GM18861 (cell line): ENCODE measurements at regions not wholly inside any gene's neighbourhood (a gene's known extent, or its start where the extent isn't known, plus 50 kb on each side); places are given as distances from the start of the nearest gene placed in this dataset.

Experiments
- ATAC-seq: cut with Tn5 transposase; IDR thresholded peaks from one replicate; pipeline ENCODE4 v1.9.1; 2021; ENCODE audit not compliant: unreplicated experiment

DNA sequence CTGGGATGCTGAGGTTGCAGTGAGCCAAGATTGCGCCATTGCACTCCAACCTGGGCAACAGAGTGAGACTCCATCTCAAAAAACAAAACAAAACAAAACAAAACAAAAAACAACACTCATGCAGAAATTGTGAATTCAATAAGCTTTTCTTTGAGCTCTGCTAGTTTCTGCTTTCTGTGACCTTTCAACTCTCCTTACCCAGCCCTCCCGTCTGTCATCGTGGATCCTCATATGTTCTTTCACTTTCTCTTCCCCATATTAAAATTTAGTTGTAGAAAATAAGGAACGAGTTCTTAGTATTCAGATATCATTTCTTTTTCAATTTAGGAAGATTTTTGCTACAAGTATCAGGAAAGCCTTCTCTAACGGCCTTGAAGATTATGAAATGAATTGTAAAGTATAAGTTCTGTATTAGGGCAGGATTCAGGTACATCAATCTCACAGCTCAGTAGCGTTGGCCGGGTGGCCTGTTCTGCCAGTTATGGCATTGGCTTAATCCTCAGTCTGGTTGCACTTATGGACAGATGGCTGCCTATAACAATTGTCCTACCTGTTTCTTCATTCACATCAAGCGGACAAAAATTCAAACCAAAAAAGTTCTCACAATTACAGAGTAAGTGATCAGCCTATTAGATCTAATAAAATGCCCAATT is 1167.0 kb downstream of the SORCS3 start:
- no peak for ATAC-seq

DNA sequence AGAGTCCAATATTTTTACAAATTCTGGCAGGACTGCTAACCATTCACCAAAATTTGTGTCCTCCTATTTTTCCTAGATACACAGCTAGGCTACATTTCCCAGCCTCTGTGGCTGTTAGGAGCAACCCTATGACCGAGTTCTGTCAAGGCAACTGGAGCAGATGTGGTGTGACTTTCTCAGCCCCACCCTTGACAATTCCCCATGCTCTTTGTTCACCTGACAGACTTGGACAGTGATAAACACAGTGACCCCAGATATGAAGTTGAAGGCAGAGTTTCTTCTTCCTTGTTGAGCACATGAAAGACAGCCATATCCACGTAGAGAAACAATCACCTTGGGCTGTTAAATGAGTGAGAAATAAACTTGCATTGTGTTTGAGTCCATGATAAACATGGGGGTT is 1162.1 kb downstream of the SORCS3 start:
- ATAC-seq, result no peak

DNA sequence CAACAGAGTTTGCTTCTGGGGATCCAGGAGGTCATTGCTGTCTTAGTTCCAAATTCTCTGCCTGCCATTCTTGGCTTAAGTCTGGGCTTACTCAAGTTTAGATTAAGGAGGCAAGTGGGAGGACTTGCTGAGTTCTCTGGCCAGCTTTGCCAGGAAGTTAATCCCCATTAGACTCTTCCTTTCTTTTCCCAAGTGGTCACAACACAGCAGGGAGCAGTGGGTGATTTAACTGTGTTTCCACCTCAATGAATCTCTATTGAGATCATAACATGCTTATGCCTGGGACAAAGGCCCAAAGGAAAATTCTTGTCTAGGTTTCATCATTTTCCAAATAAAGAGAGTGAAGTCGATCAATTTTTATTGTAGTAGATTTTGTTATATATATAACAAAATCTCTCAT is 1159.6 kb downstream of the SORCS3 start:
- ATAC-seq, result no peak

- ATAC-seq, result no peak
These were observed 1157.3 kb downstream of the SORCS3 start for GRCh38 chr10:105798328-105798889.

DNA sequence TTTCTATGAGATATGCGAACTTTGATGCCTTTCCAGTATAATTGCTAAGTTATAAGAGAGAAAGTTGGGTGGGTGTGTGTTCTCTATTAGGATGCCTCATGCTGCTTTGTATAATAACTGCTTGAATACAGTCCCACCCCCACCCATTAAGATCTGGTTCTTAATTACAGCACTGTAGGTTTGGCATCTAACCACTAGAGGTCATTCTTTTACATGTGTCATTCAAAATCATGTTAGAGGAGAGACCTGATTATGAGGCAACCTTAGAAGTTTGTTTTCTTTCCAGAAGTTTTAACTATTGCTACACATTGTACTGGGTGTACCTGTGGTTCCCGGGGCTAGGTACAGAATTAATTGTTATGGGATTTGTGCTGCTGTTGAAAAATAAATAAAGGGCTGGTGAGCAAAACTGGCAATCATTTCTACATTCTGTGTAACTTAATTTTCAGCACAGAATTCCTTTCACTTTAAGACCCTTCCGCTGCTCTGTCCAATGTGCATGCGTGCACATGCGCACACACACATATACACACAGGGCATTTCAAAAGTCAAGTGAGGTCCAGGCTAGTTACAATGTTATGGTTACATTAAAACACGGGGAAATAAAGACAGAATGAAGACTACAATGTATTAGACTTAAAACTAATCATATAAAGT is 1156.3 kb downstream of the SORCS3 start:
- ATAC-seq, result peak; percentile 76

GRCh38 chr10:105793071-105793470 is 1152.0 kb downstream of the SORCS3 start:
- ATAC-seq, result no peak

DNA sequence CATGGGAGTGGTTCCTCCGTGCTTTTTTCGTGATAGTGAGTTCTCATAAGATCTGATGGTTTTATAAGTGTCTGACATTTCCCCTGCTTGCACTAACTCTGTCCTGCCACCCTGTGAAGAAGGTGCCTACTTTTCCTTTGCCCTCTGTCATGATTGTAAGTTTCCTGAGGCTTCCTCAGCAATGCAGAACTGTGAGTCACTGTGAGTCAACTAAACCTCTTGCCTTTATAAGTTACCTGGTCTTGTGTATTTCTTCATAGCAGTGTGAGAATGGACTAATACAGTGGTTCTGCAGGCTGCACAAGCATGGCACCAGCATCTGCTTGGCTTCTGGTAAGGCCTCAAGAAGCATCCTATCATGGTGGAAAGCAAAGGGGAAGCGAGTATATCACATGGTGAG is 1144.6 kb downstream of the SORCS3 start:
- no peak for ATAC-seq

DNA sequence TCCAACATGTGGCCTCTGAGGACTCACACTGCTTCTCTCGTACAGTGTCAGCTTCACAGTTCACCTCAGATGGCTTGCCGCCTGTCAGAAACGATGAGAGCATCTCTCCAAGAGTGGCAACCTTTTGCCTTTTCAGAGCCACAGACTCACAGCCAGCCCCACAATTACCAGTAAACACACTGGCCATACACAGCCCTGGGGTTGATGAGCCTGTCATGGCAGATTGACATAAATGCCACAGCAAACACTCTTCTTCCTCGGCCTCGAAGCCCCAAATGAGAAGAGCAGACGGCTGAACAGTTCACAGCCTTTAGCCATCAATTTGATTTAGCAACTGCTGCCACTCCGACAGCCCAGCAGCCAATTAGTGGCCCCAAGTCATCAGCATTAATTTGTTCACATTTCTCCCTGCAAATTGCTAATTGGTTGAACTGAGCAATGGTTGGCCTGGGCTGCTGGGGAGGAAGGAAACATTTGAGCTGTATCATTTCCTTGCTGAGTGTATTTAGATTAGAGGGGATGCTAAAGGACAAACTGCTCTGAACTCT is 1142.9 kb downstream of the SORCS3 start:
- ATAC-seq, result no peak

DNA sequence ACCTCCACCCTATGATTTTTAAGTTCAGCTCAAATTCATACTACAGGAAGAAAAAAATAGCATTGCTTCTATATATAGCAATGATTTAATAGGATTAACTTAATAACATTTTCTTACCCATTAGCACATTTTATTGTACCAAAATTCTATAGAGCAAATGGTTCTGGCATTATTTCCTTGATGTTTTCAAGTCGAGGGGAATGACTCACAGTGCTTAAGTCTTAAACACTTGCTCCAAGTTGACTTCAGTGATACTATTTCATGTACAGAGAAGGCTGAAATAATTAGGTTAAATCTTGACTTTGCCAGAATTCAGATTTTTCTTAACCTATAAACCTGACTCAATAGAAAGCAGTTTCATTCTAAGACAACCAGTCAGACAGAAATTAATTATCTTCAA is 1133.8 kb downstream of the SORCS3 start:
- ATAC-seq, result no peak

- no peak for ATAC-seq
These were observed 1133.3 kb downstream of the SORCS3 start for GRCh38 chr10:105774351-105774750.

GRCh38 chr10:105770524-105771212 is 1129.6 kb downstream of the SORCS3 start:
- ATAC-seq, result no peak

DNA sequence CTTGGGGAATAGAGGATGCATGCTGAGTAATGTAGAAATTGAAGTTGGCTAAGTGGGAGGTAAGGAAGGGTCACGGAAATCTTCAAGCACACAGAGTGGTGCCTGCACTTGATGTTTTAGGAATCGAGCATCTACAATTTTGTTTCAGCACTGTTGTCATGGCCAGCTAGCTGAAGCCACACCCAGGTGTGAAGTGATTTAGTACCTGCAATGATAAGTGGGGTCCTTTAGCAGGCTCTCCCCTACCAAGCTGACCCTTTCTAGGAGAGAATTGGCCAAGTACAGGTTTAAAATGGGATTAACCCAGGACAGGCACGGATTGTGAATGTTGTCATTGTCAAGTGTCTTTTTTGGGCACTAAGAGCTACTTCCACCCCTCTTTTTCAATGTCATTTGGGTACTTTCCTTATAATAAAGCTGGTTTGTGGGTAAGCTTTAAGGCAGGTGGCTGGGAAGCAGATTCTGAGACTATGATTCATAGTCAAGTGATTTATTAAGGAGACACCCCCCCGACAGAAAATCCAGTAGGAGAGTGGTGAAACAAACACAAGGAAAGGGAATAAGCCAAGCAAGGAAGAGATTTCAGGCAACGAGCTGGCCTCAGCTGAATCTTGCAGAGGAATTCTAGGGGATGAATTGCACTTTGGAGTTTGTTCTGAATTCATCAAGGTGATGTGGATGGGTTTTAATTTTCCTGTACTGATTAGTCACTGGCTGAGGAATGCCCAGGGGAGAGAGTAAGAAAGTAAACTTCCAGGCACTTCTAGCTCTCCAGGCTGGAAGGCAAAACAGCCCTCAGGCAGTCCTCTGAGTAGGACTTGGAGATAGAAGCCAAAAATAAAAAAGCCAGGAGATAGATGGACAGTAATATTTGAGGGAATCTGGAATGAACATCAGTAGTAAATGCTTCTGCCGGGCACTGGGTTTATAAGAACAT is 1128.4 kb downstream of the SORCS3 start:
- no peak for ATAC-seq

GRCh38 chr10:105763611-105764010 is 1122.5 kb downstream of the SORCS3 start:
- no peak for ATAC-seq

GRCh38 chr10:105761576-105762260 is 1120.6 kb downstream of the SORCS3 start:
- ATAC-seq, result no peak

DNA sequence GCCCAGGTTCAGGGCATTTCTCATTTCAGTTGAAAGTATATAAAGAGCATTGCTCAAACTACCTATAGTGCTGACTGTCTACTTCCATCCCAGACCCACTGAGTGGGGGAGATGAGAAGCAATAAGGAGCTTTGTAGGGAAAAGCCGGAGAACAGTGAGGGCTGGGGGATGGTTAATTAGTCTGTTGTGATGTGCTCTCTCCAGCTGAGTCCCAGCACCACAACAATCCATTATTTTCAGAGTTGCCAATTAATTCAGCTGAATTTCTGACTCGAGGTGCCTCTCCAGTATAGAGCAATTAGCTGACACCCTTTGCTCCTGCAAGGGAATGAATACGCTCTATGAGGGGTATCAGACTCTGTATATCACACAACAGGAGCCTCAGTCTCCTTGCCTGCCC is 1118.6 kb downstream of the SORCS3 start:
- no peak for ATAC-seq

DNA sequence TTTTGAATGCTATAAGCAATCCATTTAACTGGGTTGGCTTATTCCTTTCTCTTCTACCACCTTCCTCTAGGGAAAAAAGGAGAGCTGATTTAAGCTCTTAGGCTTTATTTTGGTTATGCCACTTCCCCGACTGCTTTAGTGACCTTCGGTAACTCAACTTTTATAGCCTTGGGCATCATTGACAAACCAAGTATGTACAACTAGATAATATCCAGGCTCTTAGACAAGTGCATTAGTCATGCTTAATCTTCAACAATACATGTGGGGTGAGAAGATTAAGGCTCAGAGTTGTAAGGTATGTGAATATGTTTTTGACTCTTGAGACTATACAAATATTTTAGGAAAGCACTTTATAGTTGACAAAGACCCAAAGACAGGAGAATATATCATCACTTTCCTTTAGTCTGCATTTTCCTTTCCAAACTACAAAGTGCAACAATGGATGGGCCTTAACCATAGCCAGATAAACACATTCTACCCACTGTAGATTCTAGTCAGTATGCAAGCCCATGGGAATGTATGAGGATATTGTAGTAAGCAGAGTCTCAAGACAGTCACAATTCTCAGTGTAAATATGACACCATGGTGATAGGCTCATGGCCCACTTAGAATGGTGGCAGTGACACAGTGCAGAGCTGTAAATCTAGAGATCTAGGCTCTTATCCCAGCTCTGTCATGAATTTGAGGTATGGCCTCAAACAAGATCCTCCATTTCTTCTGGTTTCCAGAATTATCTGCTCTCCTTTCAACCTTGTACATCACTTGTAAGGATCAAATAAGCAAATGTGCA is 1117.3 kb downstream of the SORCS3 start:
- ATAC-seq, result no peak

- no peak for ATAC-seq
These were observed 1116.2 kb downstream of the SORCS3 start for GRCh38 chr10:105757302-105757701.

DNA sequence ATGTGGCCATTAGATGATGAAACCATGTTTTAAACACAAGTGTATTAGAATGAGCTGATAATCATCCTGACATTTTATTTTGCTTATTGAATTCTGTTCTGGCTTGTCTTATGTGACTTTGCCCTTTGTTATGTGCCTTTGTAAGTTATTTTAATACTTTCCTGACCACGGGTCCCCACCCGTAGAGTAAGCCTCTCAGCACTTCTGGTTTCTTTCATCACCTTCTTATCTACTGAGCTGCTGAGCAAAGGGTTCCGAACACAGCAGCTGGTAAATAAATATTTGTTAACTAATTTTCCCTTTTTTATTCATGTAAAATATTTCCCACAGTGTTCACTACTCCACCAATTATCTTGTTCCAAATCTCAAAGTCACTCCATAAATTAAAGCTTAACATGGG is 1115.3 kb downstream of the SORCS3 start:
- ATAC-seq, result no peak

- ATAC-seq, result no peak
These were observed 1110.6 kb downstream of the SORCS3 start for GRCh38 chr10:105751688-105752087.
